Stromal cell of bone marrow (primary cell): ENCODE measurements at regions not wholly inside any gene's neighbourhood (a gene's known extent, or its start where the extent isn't known, plus 50 kb on each side); places are given as distances from the start of the nearest gene placed in this dataset.
"Not testable (repeated sequence)": the region's sequence is repeated elsewhere in the genome, so short reads cannot be mapped to it uniquely, and the experiment has no call there.

ENCODE experiments used
- DNase-seq: peaks from one replicate; pipeline ENCODE4 v3.0.0-alpha.2; 2012; ENCODE audit warnings: low read depth

GRCh38 chr9:83138422-83139135 is 75.6 kb upstream of the RASEF start:
- DNase-seq = no peak

- DNase-seq = no peak
Measured at GRCh38 chr9:83133316-83133715, 70.4 kb upstream of the RASEF start.

GRCh38 chr9:83132768-83133167 is 69.8 kb upstream of the RASEF start:
- no peak for DNase-seq

DNA sequence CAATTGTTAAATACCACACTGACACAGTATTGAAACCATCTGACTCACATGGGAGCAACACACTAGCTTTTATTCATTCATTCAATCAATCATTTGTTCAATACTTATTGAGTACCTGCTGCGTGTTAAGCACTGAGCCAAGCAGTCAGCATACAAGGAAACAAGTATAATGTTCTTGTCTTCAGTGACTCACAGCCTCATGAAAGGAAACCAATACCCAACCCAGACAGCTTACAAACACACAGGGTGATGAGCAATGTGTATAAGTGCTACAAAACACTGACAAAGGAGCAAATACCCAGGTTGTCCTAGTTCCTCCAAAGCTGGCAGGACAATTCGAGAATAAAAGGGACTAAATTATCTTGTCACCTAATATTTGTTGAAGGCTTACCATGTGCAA is 67.6 kb upstream of the RASEF start:
- DNase-seq = no peak

DNA sequence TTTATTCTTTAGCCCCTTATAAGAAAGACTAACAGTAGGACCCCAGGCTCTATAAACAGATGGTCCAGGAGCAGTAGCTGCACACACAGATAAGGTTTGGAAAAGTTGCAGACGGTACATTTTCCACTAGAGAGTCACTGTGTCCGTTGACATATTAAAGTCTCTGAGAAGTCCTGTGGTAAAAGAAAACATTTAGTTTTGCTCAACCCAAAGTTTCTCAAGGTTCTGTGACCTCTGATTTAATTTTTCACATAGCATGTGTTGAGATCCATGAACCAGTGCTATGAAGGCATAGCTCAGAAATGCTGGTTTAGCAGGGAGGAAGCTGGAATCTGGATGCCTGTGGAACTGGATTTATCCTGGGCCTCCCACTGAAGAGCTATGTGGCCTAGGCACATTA is 62.7 kb upstream of the RASEF start:
- no peak for DNase-seq

- no peak for DNase-seq
Measured at GRCh38 chr9:83119873-83120272, 56.9 kb upstream of the RASEF start.

- DNase-seq = no peak
Measured at GRCh38 chr9:83116026-83116425, 53.1 kb upstream of the RASEF start.

DNA sequence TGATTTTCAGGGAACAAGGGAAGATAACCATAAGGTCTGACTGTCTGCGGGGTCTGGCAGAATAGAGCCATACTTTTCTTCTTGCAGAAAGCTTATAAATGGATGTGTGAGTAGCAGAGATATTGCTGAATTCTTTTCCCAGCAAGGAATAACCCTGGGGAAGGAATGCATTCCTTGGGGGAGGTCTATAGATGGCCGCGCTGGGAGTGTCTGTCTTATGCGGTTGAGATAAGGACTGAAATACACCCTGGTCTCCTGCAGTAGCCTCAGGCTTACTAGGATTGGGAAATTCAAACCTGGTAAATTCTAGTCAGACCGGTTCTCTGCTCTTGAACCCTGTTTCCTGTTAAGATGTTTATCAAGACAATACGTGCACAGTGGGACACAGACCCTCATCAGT is 50.5 kb upstream of the RASEF start:
- DNase-seq = not testable (repeated sequence)
